ENCODE measurements at regions not wholly inside any gene's neighbourhood (a gene's known extent, or its start where the extent isn't known, plus 50 kb on each side); places are given as distances from the start of the nearest gene placed in this dataset.

DNA sequence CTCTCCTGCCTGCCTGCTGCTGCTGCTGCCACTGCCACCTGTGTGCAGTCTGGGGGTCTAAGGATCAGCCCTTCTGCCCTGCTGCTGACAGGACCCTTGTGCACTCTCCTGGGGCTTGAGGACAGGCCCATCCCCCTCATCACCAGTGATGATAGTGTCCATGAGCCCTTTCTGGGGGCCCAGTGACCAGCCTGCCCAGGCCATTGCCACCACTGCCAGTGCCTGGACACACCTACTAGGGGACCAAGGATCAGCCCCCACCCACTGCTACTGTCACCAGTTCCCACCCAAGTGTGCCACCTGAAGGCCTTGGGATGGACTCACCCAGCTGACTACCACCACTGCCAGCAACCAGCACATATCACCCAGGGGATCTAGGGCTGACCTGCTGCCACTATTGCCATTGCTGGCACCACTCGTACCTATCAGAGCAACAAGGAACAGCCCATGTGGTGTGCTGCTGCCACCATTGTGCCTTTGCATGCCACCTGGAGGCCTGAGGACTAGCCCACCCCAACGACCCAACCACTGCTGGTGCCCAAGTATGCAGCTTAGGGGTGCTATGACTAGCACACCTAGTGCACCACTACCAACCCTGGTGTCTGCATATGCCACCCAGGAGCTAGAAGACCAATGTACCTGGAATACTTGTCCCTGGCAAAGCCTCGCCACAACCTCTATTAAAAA is 994.3 kb downstream of the PCDH17 start:
- no peaks in the 10 kb centered on the region for H3K79me2 ChIP-seq (ENCODE audit: insufficient read depth, low read length)
- no peak overlapping the region for H3K18ac ChIP-seq (ENCODE audit: insufficient read length, low read depth, low read length)
- H3K4me3 Mint-ChIP-seq: no peak overlapping the region
- no peaks in the 10 kb centered on the region for H3K9me3 ChIP-seq (ENCODE audit: control insufficient read depth, low read depth, low read length)
- no peak overlapping the region for H2BK20ac ChIP-seq (ENCODE audit: low read depth, low read length, poor library complexity, severe bottlenecking)
- H3K23me2 ChIP-seq (ENCODE audit: insufficient read length, low read depth, low read length, poor library complexity, severe bottlenecking): no peaks in the 10 kb centered on the region
- no peaks in the 10 kb centered on the region for H3K4me1 ChIP-seq (ENCODE audit: insufficient read depth, low read length)
- no peak overlapping the region for H3K27ac ChIP-seq (ENCODE audit: insufficient read length, low read depth, low read length)
- no peak overlapping the region for H4K5ac ChIP-seq (ENCODE audit: insufficient read length, low read depth, low read length)
- TF ChIP-seq, protein P1, sequence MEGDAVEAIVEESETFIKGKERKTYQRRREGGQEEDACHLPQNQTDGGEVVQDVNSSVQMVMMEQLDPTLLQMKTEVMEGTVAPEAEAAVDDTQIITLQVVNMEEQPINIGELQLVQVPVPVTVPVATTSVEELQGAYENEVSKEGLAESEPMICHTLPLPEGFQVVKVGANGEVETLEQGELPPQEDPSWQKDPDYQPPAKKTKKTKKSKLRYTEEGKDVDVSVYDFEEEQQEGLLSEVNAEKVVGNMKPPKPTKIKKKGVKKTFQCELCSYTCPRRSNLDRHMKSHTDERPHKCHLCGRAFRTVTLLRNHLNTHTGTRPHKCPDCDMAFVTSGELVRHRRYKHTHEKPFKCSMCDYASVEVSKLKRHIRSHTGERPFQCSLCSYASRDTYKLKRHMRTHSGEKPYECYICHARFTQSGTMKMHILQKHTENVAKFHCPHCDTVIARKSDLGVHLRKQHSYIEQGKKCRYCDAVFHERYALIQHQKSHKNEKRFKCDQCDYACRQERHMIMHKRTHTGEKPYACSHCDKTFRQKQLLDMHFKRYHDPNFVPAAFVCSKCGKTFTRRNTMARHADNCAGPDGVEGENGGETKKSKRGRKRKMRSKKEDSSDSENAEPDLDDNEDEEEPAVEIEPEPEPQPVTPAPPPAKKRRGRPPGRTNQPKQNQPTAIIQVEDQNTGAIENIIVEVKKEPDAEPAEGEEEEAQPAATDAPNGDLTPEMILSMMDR (conservative IDR thresholded peaks at IDR 0.05): no peak
- no peak overlapping the region for H2BK5ac ChIP-seq (ENCODE audit: insufficient read length, low read length)
- H3K4ac ChIP-seq (ENCODE audit: low read depth, low read length): no peak overlapping the region
- peaks cover 0 to 6% of the 10 kb centered on the region in 2 experiments; a peak in 2 of 5 replicates for H3K9me3 Mint-ChIP-seq
- H3K23ac ChIP-seq (ENCODE audit: insufficient read length, low read depth, low read length): no peak overlapping the region
- no peaks in the 10 kb centered on the region for H4K20me1 ChIP-seq (ENCODE audit: control insufficient read depth, insufficient read depth, insufficient read length)
- H3K56ac ChIP-seq (ENCODE audit: insufficient read length, low read depth, low read length): no peak overlapping the region
- no peak for DNase-seq
- H3K4me1 Mint-ChIP-seq: no peaks in the 10 kb centered on the region
- no peaks in the 10 kb centered on the region for H3K27me3 Mint-ChIP-seq (ENCODE audit: low read depth)
- no peaks in the 10 kb centered on the region for H3K27me3 ChIP-seq (ENCODE audit: insufficient read depth, low read length)
- H2BK15ac ChIP-seq (ENCODE audit: low read depth, low read length): no peak overlapping the region
- H3K27ac Mint-ChIP-seq: no peak overlapping the region; a peak in 1 of 7 replicates
- H4K91ac ChIP-seq (ENCODE audit: insufficient read length, low read depth, low read length): no peak overlapping the region
- no peak overlapping the region for H4K8ac ChIP-seq (replicated peaks; ENCODE audit: insufficient read length, low read depth, low read length)
- no peak overlapping the region for H3K14ac ChIP-seq (ENCODE audit: insufficient read depth, low read length)
- H3K4me2 ChIP-seq (ENCODE audit: insufficient read depth, insufficient read length, low read length): no peak overlapping the region
- no peak overlapping the region for H2BK12ac ChIP-seq (ENCODE audit: insufficient read length, low read depth, low read length)
- H2AK5ac ChIP-seq (ENCODE audit: insufficient read length, low read length): no peak overlapping the region
- H2AFZ ChIP-seq (ENCODE audit: low read length): no peak overlapping the region
- H3K36me3 Mint-ChIP-seq (ENCODE audit: insufficient read depth in 1 of 3, low read depth in 3 of 3): peaks cover 0 to 4% (median 0%) of the 10 kb centered on the region in 3 experiments; a peak in 3 of 7 replicates
- H3T11ph ChIP-seq (ENCODE audit: low read length): no peak overlapping the region
- no peak overlapping the region for H2BK120ac ChIP-seq (ENCODE audit: low read depth, low read length, poor library complexity, severe bottlenecking)
- no peaks in the 10 kb centered on the region for H3K79me1 ChIP-seq (ENCODE audit: insufficient read depth, low read depth, low read length, poor library complexity, severe bottlenecking)
- WGBS (ENCODE audit: extremely low coverage, insufficient read length, low lambda C conversion rate): no CpG with 5 or more reads among the region's 3 CpGs
- no peak overlapping the region for H3K9ac ChIP-seq (ENCODE audit: extremely low read depth, insufficient read length, low read length)
